B cell (primary cell): ENCODE measurements at regions not wholly inside any gene's neighbourhood (a gene's known extent, or its start where the extent isn't known, plus 50 kb on each side); places are given as distances from the start of the nearest gene placed in this dataset.

ENCODE experiments used
- ATAC-seq: fragments of 200-7000 bp; cut with Tn5 transposase; one replicate; pipeline ENCODE4 v1.10.0; 2021; ENCODE audit warnings: low read depth, mild to moderate bottlenecking, moderate number of reproducible peaks, moderate library complexity
- CTCF ChIA-PET: fragments of 350-600 bp; sonication (Branson Sonifier 250); formaldehyde crosslinking; loops from one replicate; lab custom pipeline; 2021; ENCODE audit warnings: antibody characterized with exemption, inconsistent platforms; lab: Charles Lee
- POLR2A ChIA-PET: fragments of 350-600 bp; sonication (Branson Sonifier 250); formaldehyde crosslinking; loops from one replicate; lab custom pipeline; 2021; ENCODE audit warnings: antibody characterized with exemption; lab: Charles Lee
- DNase-seq: peaks from one replicate; pipeline ENCODE4 v3.0.0; 2013
- H2AFZ ChIP-seq: 2 replicates; pipeline ENCODE4 v1.6.1; 2012; ENCODE audit warnings: mild to moderate bottlenecking, low read depth, low read length; ENCODE audit not compliant: insufficient read depth, poor library complexity, severe bottlenecking
- H3K27ac ChIP-seq, 2 donors: 1 replicate in 1 of 2; 2 replicates in 1 of 2; pipeline ENCODE4 v1.5.1; 2012 to 2013; ENCODE audit warnings: low read length in 2 of 2, mild to moderate bottlenecking in 2 of 2, moderate library complexity in 1 of 2
- H3K27me3 ChIP-seq, 4 experiments: fragments of 200-600 bp in 1 of 4; sonication (generic) in 1 of 4; replicated peaks in 1 of 4; 1 replicate in 2 of 4; 2 replicates in 2 of 4; pipeline versions ENCODE4 v1.6.1 to v1.7.0; 2013 to 2016; ENCODE audit warnings: low read length in 3 of 4, mild to moderate bottlenecking in 2 of 4, mixed read lengths in 1 of 4, moderate library complexity in 1 of 4; ENCODE audit not compliant: insufficient read depth in 4 of 4, control insufficient read depth in 3 of 4; ENCODE audit errors: control extremely low read depth in 1 of 4
- H3K36me3 ChIP-seq, 2 experiments: replicated peaks in 1 of 2; 1 replicate in 1 of 2; 2 replicates in 1 of 2; pipeline versions ENCODE4 v1.6.1 to v1.7.1; 2013; ENCODE audit warnings: low read length in 1 of 2; ENCODE audit not compliant: insufficient read depth in 2 of 2, control insufficient read depth in 1 of 2; ENCODE audit errors: control extremely low read depth in 1 of 2, extremely low read depth in 1 of 2
- H3K4me1 ChIP-seq, 2 donors: fragments of 200-600 bp in 1 of 2; sonication (generic) in 1 of 2; 1 replicate in 1 of 2; 2 replicates in 1 of 2; pipeline versions ENCODE4 v1.5.1 to v1.6.1; 2013 to 2017; ENCODE audit warnings: low read length in 2 of 2; ENCODE audit not compliant: control insufficient read depth in 2 of 2, insufficient read depth in 2 of 2
- H3K4me2 ChIP-seq: replicated peaks from 2 replicates; pipeline ENCODE3; 2012; ENCODE audit warnings: mild to moderate bottlenecking, low read depth, low read length; ENCODE audit not compliant: poor library complexity, severe bottlenecking
- H3K4me3 ChIP-seq, 5 experiments: fragments of 200-600 bp in 1 of 5; sonication (generic) in 1 of 5; 1 replicate in 3 of 5; 2 replicates in 2 of 5; pipeline versions ENCODE4 v1.5.1 to v1.7.0; 2011 to 2016; ENCODE audit warnings: low read length in 4 of 5, mild to moderate bottlenecking in 4 of 5, low read depth in 2 of 5, control low read depth in 1 of 5, moderate library complexity in 1 of 5; ENCODE audit not compliant: insufficient read depth in 1 of 5; ENCODE audit errors: control extremely low read depth in 1 of 5, extremely low read depth in 1 of 5
- H3K79me2 ChIP-seq: fragments of 200-600 bp; sonication (generic); one replicate; pipeline ENCODE4 v1.6.0; 2016; ENCODE audit warnings: low read length; ENCODE audit not compliant: control insufficient read depth, insufficient read depth
- H3K9ac ChIP-seq: fragments of 200-600 bp; sonication (generic); 2 replicates; pipeline ENCODE4 v1.6.1; 2017; ENCODE audit warnings: mild to moderate bottlenecking, low read length, moderate library complexity
- H3K9me3 ChIP-seq, 3 donors: one replicate each; pipeline versions ENCODE4 v1.6.1 to v1.7.1; 2013; ENCODE audit warnings: low read length in 2 of 3; ENCODE audit not compliant: control insufficient read depth in 2 of 3, insufficient read depth in 1 of 3; ENCODE audit errors: control extremely low read depth in 1 of 3
- H4K20me1 ChIP-seq: 2 replicates; pipeline ENCODE4 v1.6.0; 2012; ENCODE audit warnings: mild to moderate bottlenecking, low read length; ENCODE audit not compliant: insufficient read depth, control insufficient read depth, poor library complexity, severe bottlenecking
- H3K27ac Mint-ChIP-seq: one replicate; pipeline ENCODE4 v1.8.0; 2021; ENCODE audit warnings: mixed read lengths
- H3K27me3 Mint-ChIP-seq: one replicate; pipeline ENCODE4 v1.8.0; 2021; ENCODE audit warnings: mixed read lengths
- H3K4me1 Mint-ChIP-seq: one replicate; pipeline ENCODE4 v1.8.0; 2021; ENCODE audit warnings: mixed read lengths
- H3K4me3 Mint-ChIP-seq: one replicate; pipeline ENCODE4 v1.8.0; 2021; ENCODE audit warnings: mixed read lengths
- H3K9me3 Mint-ChIP-seq: one replicate; pipeline ENCODE4 v1.8.0; 2022; ENCODE audit warnings: mixed read lengths; ENCODE audit not compliant: insufficient read depth
- CTCF ChIP-seq: fragments of 200-600 bp; IDR thresholded peaks from one replicate; pipeline ENCODE4 v1.8.0; 2022; ENCODE audit warnings: antibody characterized with exemption, mild to moderate bottlenecking
- EZH2 ChIP-seq: IDR thresholded peaks from 2 replicates; pipeline ENCODE4 v1.6.1; 2012; ENCODE audit warnings: borderline replicate concordance, low read depth, mild to moderate bottlenecking, moderate library complexity, low read length; ENCODE audit not compliant: insufficient read depth, poor library complexity, severe bottlenecking
- whole genome bisulfite sequencing: methylation state at CpG from one replicate; pipeline ENCODE4 v1.1.5; 2013; ENCODE audit warnings: missing lambda C conversion rate; ENCODE audit not compliant: insufficient coverage; 5-methylcytosine and 5-hydroxymethylcytosine counted together
- intact Hi-C: fragments of 100-400 bp; cut with micrococcal nuclease; formaldehyde crosslinking; loops from one replicate; pipeline ENCODE4 v1.10.0; 2022

- no peaks in the 10 kb centered on the region for H3K4me1 Mint-ChIP-seq
- Histone ChIP-seq H4K20me1 (no peaks in the 10 kb centered on the region), H2AFZ (no peak overlapping the region), H3K4me1 (no peaks in the 10 kb centered on the region), H3K27me3 (no peaks in the 10 kb centered on the region), H3K9ac (no peak overlapping the region), H3K4me3 (no peak overlapping the region), H3K4me2 (no peak overlapping the region), H3K36me3 (no peaks in the 10 kb centered on the region), H3K27ac (no peak overlapping the region), H3K9me3 (no peaks in the 10 kb centered on the region), H3K79me2 (no peaks in the 10 kb centered on the region)
- H3K27me3 Mint-ChIP-seq: no peaks in the 10 kb centered on the region
- ATAC-seq: no peak
- ChIA-PET CTCF (no interaction called here), POLR2A (no interaction called here)
- H3K4me3 Mint-ChIP-seq: no peak overlapping the region
- H3K27ac Mint-ChIP-seq: no peak overlapping the region
- no peak for DNase-seq
- TF ChIP-seq CTCF: no peak
- TF ChIP-seq EZH2: no peak
- WGBS: no CpG with 5 or more reads among the region's 2 CpGs
- peaks cover 6% of the 10 kb centered on the region for H3K9me3 Mint-ChIP-seq
- intact Hi-C loops: no loop called here
Measured at GRCh38 chr11:42465623-42466022, 846.2 kb upstream of the API5 start.

DNA sequence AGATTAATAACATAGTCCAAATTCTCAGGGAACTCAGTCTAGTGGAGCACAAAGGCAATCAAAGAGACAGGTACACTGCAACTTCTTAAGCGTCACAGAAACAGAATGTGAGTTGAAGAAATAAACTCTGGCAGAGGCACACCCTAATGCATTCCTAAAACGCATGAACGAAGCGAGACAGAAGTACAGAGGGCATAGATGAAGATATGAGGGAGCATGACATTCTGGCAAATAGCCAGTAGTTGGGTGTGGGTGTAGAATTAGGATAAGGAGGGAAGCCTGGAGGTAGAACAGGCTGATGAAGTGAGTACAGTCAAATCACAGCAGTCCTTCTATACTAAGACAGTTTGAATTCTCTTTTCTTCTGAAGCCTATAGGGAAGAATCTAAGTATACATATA is 838.7 kb upstream of the API5 start:
- no peak overlapping the region for H2AFZ ChIP-seq
- 93% methylated on average over 4 of the region's 4 CpGs for WGBS
- H3K4me2 ChIP-seq: no peak overlapping the region
- H3K4me1 ChIP-seq: no peaks in the 10 kb centered on the region
- intact Hi-C loops: no loop called here
- H3K4me1 Mint-ChIP-seq: no peaks in the 10 kb centered on the region
- no peak overlapping the region for H3K27ac ChIP-seq
- no peak overlapping the region for H3K4me3 Mint-ChIP-seq
- no peak overlapping the region for H3K9ac ChIP-seq
- no peaks in the 10 kb centered on the region for H3K9me3 Mint-ChIP-seq
- no peaks in the 10 kb centered on the region for H4K20me1 ChIP-seq
- POLR2A ChIA-PET: no interaction called here
- CTCF ChIA-PET: no interaction called here
- TF ChIP-seq CTCF: no peak
- TF ChIP-seq EZH2: no peak
- no peaks in the 10 kb centered on the region for H3K27me3 ChIP-seq
- ATAC-seq (no peak), DNase-seq (no peak)
- H3K36me3 ChIP-seq: no peaks in the 10 kb centered on the region
- H3K4me3 ChIP-seq: no peak overlapping the region
- H3K79me2 ChIP-seq: no peaks in the 10 kb centered on the region
- H3K27ac Mint-ChIP-seq: no peak overlapping the region
- no peaks in the 10 kb centered on the region for H3K9me3 ChIP-seq
- H3K27me3 Mint-ChIP-seq: no peaks in the 10 kb centered on the region
